SK-N-SH (cell line): ENCODE measurements at regions not wholly inside any gene's neighbourhood (a gene's known extent, or its start where the extent isn't known, plus 50 kb on each side); places are given as distances from the start of the nearest gene placed in this dataset.

Source experiments
- CTCF ChIA-PET: fragments of 300-600, 350-600 bp; formaldehyde crosslinking; extraction: SDS; loops from one replicate; lab custom pipeline; 2021; lab: Yijun Ruan, JAX
- POLR2A ChIA-PET: fragments of 350-600 bp; sonication (Branson Sonifier 250); formaldehyde crosslinking; extraction: SDS; loops from one replicate; lab custom pipeline; 2020; ENCODE audit warnings: antibody characterized with exemption, inconsistent platforms; lab: Yijun Ruan, JAX
- DNase-seq: peaks from one replicate; pipeline ENCODE4 v3.0.0; 2012
- H2AFZ ChIP-seq: fragments of 200-600 bp; sonication (generic); 2 replicates; pipeline ENCODE4 v1.8.1; 2016; ENCODE audit warnings: antibody characterized with exemption, mild to moderate bottlenecking, low read depth
- H3F3A ChIP-seq: fragments of 200-600 bp; sonication (generic); replicated peaks from 2 replicates; pipeline ENCODE3; 2016; ENCODE audit warnings: antibody characterized with exemption, mild to moderate bottlenecking; ENCODE audit not compliant: insufficient read depth
- H3K27ac ChIP-seq, 2 experiments: fragments of 200-500 bp in 1 of 2; fragments of 200-600 bp in 1 of 2; sonication (Bioruptor generic) in 1 of 2; sonication (generic), shearing (Covaris generic) in 1 of 2; 2 replicates each; pipeline versions ENCODE4 v1.5.1 to v1.6.1; 2014 to 2016; ENCODE audit warnings: low read depth in 2 of 2, inconsistent platforms in 1 of 2, low read length in 1 of 2, mild to moderate bottlenecking in 1 of 2, mixed read lengths in 1 of 2
- H3K27me3 ChIP-seq: fragments of 200-600 bp; sonication (generic), shearing (Covaris generic); 2 replicates; pipeline ENCODE4 v1.6.1; 2016; ENCODE audit warnings: mixed run types; ENCODE audit not compliant: insufficient read depth
- H3K36me3 ChIP-seq, 2 experiments: fragments of 200-500 bp in 1 of 2; fragments of 200-600 bp in 1 of 2; sonication (Bioruptor generic) in 1 of 2; sonication (generic) in 1 of 2; replicated peaks in 1 of 2; 2 replicates each; pipeline versions ENCODE3 to v1.5.1; 2014 to 2016; ENCODE audit warnings: low read length in 1 of 2, mild to moderate bottlenecking in 1 of 2; ENCODE audit not compliant: insufficient read depth in 2 of 2, control insufficient read depth in 1 of 2
- H3K4me1 ChIP-seq, 2 experiments: fragments of 200-500 bp in 1 of 2; fragments of 200-600 bp in 1 of 2; sonication (Bioruptor generic) in 1 of 2; sonication (generic), shearing (Covaris generic) in 1 of 2; 2 replicates each; pipeline versions ENCODE4 v1.5.1 to v1.6.1; 2014 to 2016; ENCODE audit warnings: low read depth in 1 of 2, low read length in 1 of 2, mixed run types in 1 of 2; ENCODE audit not compliant: insufficient read depth in 2 of 2, control insufficient read depth in 1 of 2
- H3K4me2 ChIP-seq: fragments of 200-600 bp; sonication (generic), shearing (Covaris generic); 2 replicates; pipeline ENCODE4 v1.6.1; 2017; ENCODE audit warnings: mixed run types
- H3K4me3 ChIP-seq, 2 experiments: fragments of 200-500 bp in 1 of 2; fragments of 200-600 bp in 1 of 2; sonication (Bioruptor generic) in 1 of 2; sonication (generic), shearing (Covaris generic) in 1 of 2; 2 replicates each; pipeline versions ENCODE4 v1.5.1 to v1.8.1; 2014 to 2016; ENCODE audit warnings: low read depth in 2 of 2, inconsistent platforms in 1 of 2, low read length in 1 of 2, mild to moderate bottlenecking in 1 of 2, mixed read lengths in 1 of 2, moderate library complexity in 1 of 2
- H3K79me2 ChIP-seq: fragments of 200-600 bp; sonication (generic); 2 replicates; pipeline ENCODE4 v1.8.1; 2017; ENCODE audit warnings: mild to moderate bottlenecking; ENCODE audit not compliant: insufficient read depth
- H3K9ac ChIP-seq: fragments of 200-600 bp; sonication (generic); 2 replicates; pipeline ENCODE4 v1.6.1; 2017; ENCODE audit warnings: mixed run types
- H3K9me2 ChIP-seq: fragments of 200-600 bp; sonication (generic); 2 replicates; pipeline ENCODE4 v1.6.1; 2017; ENCODE audit warnings: mixed run types
- H3K9me3 ChIP-seq: fragments of 200-600 bp; sonication (generic); 2 replicates; pipeline ENCODE4 v1.6.1; 2017; ENCODE audit warnings: mixed run types, mild to moderate bottlenecking, moderate library complexity
- H4K20me1 ChIP-seq: fragments of 200-600 bp; sonication (generic); 2 replicates; pipeline ENCODE4 v1.6.1; 2017; ENCODE audit warnings: mild to moderate bottlenecking, mixed run types; ENCODE audit not compliant: insufficient read depth
- CHD2 ChIP-seq: fragments of 150-350 bp; IDR thresholded peaks from 2 replicates; pipeline ENCODE4 v1.6.1; 2018; ENCODE audit warnings: low read length; ENCODE audit not compliant: partially characterized antibody
- EP300 ChIP-seq, 2 experiments: IDR thresholded peaks; 2 replicates each; pipeline versions ENCODE4 v1.4.0 to v1.6.1; 2012; ENCODE audit warnings: borderline replicate concordance in 1 of 2, low read depth in 1 of 2, low read length in 1 of 2
- GATA2 ChIP-seq: sonication (generic); formaldehyde crosslinking; IDR thresholded peaks from 2 replicates; pipeline ENCODE4 v1.5.0; 2020; ENCODE audit warnings: mild to moderate bottlenecking, missing genetic modification reagents
- JUND ChIP-seq: IDR thresholded peaks from 2 replicates; pipeline ENCODE4 v1.4.0; 2012
- NFIC ChIP-seq: IDR thresholded peaks from 2 replicates; pipeline ENCODE4 v1.4.0; 2012; ENCODE audit warnings: borderline replicate concordance
- RCOR1 ChIP-seq: fragments of 150-350 bp; IDR thresholded peaks from 2 replicates; pipeline ENCODE4 v1.6.1; 2017; ENCODE audit warnings: antibody characterized with exemption, low read length
- RFX5 ChIP-seq: IDR thresholded peaks from 2 replicates; pipeline ENCODE4 v1.6.1; 2012; ENCODE audit warnings: mild to moderate bottlenecking, improper control_type of control experiment, low read length
- SIN3A ChIP-seq: IDR thresholded peaks from 2 replicates; pipeline ENCODE4 v1.6.1; 2012; ENCODE audit warnings: low read depth, mild to moderate bottlenecking, low read length, moderate library complexity, borderline replicate concordance
- TCF12 ChIP-seq: IDR thresholded peaks from 2 replicates; pipeline ENCODE4 v1.4.0; 2012
- TEAD4 ChIP-seq: IDR thresholded peaks from 2 replicates; pipeline ENCODE4 v1.4.0; 2012; ENCODE audit warnings: mild to moderate bottlenecking, borderline replicate concordance; ENCODE audit not compliant: insufficient read depth
- YY1 ChIP-seq: IDR thresholded peaks from 2 replicates; pipeline ENCODE4 v1.4.0; 2012; ENCODE audit warnings: low read depth, mild to moderate bottlenecking
- WGBS: methylation state at CpG from one replicate; pipeline ENCODE4 v1.1.6; 2017; ENCODE audit warnings: low lambda C conversion rate; 5-methylcytosine and 5-hydroxymethylcytosine counted together
- TF ChIP-seq, protein P1 (sequence below): IDR thresholded peaks from 2 replicates; pipeline ENCODE4 v1.4.0; 2012; ENCODE audit warnings: low read depth
- TF ChIP-seq, protein P2 (sequence below): IDR thresholded peaks from 2 replicates; pipeline ENCODE4; 2012
- TF ChIP-seq, protein P3 (sequence below): IDR thresholded peaks from 2 replicates; pipeline ENCODE4 v1.6.1; 2012; ENCODE audit warnings: mild to moderate bottlenecking, low read depth, low read length, moderate library complexity
- TF ChIP-seq, protein P4 (sequence below): fragments of 150-350 bp; IDR thresholded peaks from 2 replicates; pipeline ENCODE4 v1.6.1; 2016; ENCODE audit warnings: mild to moderate bottlenecking, low read depth, low read length

DNA sequence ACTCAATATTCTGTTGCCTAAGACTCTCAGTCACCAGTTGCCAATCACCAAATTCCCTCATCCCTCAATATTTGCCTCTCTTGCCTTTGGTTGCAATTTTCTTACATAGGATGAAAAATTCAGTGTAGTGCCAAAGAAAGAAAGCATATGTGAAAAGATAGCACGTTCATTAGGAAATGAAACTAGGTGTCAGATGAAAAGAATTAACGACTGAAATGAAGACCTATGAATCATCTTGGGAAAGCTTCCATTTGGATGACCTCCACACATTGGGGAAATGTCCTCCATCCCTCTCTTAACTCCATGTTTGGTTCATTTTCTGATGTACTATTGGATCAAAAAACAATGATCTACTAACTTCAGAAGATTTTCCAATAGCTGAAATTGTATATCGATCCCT is 145.1 kb upstream of the MEOX2 start:
- ChIA-PET POLR2A (no interaction called here), CTCF (interaction anchor here (0.8 to 1.5 kb wide), 2 partner anchors 11 to 111 kb away, joined by 3 read pairs; no protein-coding TSS in a partner anchor)
- Histone ChIP-seq H4K20me1 (no peaks in the 10 kb centered on the region), H3K27me3 (no peaks in the 10 kb centered on the region), H3K9ac (no peak overlapping the region), H2AFZ (no peak overlapping the region), H3K9me2 (no peaks in the 10 kb centered on the region), H3F3A (no peaks in the 10 kb centered on the region), H3K4me2 (no peak overlapping the region), H3K4me1 (no peaks in the 10 kb centered on the region), H3K36me3 (no peaks in the 10 kb centered on the region), H3K4me3 (no peak overlapping the region), H3K27ac (no peak overlapping the region), H3K9me3 (no peaks in the 10 kb centered on the region), H3K79me2 (no peaks in the 10 kb centered on the region)
- WGBS, result 7% methylated on average over 3 of the region's 3 CpGs
- no peak for DNase-seq
- TF ChIP-seq RCOR1, result no peak
- TF ChIP-seq, protein P1, sequence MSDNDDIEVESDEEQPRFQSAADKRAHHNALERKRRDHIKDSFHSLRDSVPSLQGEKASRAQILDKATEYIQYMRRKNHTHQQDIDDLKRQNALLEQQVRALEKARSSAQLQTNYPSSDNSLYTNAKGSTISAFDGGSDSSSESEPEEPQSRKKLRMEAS, result no peak
- TF ChIP-seq, protein P2, sequence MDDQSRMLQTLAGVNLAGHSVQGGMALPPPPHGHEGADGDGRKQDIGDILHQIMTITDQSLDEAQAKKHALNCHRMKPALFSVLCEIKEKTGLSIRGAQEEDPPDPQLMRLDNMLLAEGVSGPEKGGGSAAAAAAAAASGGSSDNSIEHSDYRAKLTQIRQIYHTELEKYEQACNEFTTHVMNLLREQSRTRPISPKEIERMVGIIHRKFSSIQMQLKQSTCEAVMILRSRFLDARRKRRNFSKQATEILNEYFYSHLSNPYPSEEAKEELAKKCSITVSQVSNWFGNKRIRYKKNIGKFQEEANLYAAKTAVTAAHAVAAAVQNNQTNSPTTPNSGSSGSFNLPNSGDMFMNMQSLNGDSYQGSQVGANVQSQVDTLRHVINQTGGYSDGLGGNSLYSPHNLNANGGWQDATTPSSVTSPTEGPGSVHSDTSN, result no peak
- no peak for TF ChIP-seq TCF12
- no peak for TF ChIP-seq RFX5
- TF ChIP-seq JUND, result no peak
- no peak for TF ChIP-seq SIN3A
- TF ChIP-seq, protein P3, sequence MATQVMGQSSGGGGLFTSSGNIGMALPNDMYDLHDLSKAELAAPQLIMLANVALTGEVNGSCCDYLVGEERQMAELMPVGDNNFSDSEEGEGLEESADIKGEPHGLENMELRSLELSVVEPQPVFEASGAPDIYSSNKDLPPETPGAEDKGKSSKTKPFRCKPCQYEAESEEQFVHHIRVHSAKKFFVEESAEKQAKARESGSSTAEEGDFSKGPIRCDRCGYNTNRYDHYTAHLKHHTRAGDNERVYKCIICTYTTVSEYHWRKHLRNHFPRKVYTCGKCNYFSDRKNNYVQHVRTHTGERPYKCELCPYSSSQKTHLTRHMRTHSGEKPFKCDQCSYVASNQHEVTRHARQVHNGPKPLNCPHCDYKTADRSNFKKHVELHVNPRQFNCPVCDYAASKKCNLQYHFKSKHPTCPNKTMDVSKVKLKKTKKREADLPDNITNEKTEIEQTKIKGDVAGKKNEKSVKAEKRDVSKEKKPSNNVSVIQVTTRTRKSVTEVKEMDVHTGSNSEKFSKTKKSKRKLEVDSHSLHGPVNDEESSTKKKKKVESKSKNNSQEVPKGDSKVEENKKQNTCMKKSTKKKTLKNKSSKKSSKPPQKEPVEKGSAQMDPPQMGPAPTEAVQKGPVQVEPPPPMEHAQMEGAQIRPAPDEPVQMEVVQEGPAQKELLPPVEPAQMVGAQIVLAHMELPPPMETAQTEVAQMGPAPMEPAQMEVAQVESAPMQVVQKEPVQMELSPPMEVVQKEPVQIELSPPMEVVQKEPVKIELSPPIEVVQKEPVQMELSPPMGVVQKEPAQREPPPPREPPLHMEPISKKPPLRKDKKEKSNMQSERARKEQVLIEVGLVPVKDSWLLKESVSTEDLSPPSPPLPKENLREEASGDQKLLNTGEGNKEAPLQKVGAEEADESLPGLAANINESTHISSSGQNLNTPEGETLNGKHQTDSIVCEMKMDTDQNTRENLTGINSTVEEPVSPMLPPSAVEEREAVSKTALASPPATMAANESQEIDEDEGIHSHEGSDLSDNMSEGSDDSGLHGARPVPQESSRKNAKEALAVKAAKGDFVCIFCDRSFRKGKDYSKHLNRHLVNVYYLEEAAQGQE, result no peak
- no peak for TF ChIP-seq YY1
- no peak for TF ChIP-seq GATA2 (CRISPR knock-in tag)
- no peak for TF ChIP-seq CHD2
- no peak for TF ChIP-seq TEAD4
- TF ChIP-seq, protein P4, sequence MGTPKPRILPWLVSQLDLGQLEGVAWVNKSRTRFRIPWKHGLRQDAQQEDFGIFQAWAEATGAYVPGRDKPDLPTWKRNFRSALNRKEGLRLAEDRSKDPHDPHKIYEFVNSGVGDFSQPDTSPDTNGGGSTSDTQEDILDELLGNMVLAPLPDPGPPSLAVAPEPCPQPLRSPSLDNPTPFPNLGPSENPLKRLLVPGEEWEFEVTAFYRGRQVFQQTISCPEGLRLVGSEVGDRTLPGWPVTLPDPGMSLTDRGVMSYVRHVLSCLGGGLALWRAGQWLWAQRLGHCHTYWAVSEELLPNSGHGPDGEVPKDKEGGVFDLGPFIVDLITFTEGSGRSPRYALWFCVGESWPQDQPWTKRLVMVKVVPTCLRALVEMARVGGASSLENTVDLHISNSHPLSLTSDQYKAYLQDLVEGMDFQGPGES, result no peak
- TF ChIP-seq EP300 (IDR thresholded peaks at IDR 0.05; ENCODE audit: borderline replicate concordance in 1 of 2, low read depth in 1 of 2, low read length in 1 of 2), result no peak
- no peak for TF ChIP-seq NFIC
